ENCODE measurements at regions not wholly inside any gene's neighbourhood (a gene's known extent, or its start where the extent isn't known, plus 50 kb on each side); places are given as distances from the start of the nearest gene placed in this dataset.

GRCh38 chr5:175013251-175013650 is 288.9 kb downstream of the MSX2 start:
- no peak for TF ChIP-seq IRF1 (CRISPR knock-in tag; IDR thresholded peaks at IDR 0.05)
- no peak for TF ChIP-seq SMAD4 (CRISPR knock-in tag; IDR thresholded peaks at IDR 0.05)
- TF ChIP-seq ATF2 (CRISPR knock-in tag; IDR thresholded peaks at IDR 0.05; ENCODE audit: borderline replicate concordance, low read depth): no peak
- no peak for TF ChIP-seq MLX (CRISPR knock-in tag; IDR thresholded peaks at IDR 0.05)

All from WTC11 (cell line).